Right cardiac atrium (tissue), 5 donors: ENCODE measurements at regions not wholly inside any gene's neighbourhood (a gene's known extent, or its start where the extent isn't known, plus 50 kb on each side); places are given as distances from the start of the nearest gene placed in this dataset.

ENCODE experiments used
- ATAC-seq, 2 donors: fragments of 200-7000 bp; cut with Tn5 transposase; one replicate each; pipeline versions ENCODE4 v1.8.0 to v1.9.1; 2020; ENCODE audit warnings: moderate library complexity in 2 of 2, mild to moderate bottlenecking in 1 of 2
- DNase-seq, 3 donors: peaks; one replicate each; pipeline ENCODE4 v3.0.0-alpha.2; 2020
- H3K27ac ChIP-seq: one replicate; pipeline ENCODE4 v1.5.1; 2013; ENCODE audit warnings: mild to moderate bottlenecking, low read length, control low read depth, moderate library complexity
- H3K27me3 ChIP-seq: one replicate; pipeline ENCODE4 v1.6.1; 2013; ENCODE audit not compliant: control insufficient read depth, insufficient read depth
- H3K4me1 ChIP-seq: one replicate; pipeline ENCODE4 v1.6.1; 2013; ENCODE audit warnings: low read length; ENCODE audit not compliant: control insufficient read depth, insufficient read depth
- H3K4me3 ChIP-seq: one replicate; pipeline ENCODE4 v1.5.1; 2013; ENCODE audit warnings: low read length, control low read depth
- H3K9me3 ChIP-seq: one replicate; pipeline ENCODE4 v1.6.1; 2013; ENCODE audit warnings: low read length; ENCODE audit not compliant: control insufficient read depth
- WGBS: extraction: QIAGEN DNeasy Blood & Tissue Kit; methylation state at CpG from one replicate; pipeline ENCODE4 v1.1.7; 2013; 5-methylcytosine and 5-hydroxymethylcytosine counted together
- intact Hi-C, 4 donors: fragments of 100-400 bp; cut with DNase I; formaldehyde crosslinking; loops; one replicate each; pipeline versions ENCODE4 v1.11.0 to v1.14.0; 2022 to 2023
- donor health status: healthy with polysubstance abuse.
- donor health status: DM: no; HTN: yes; CAD: no.
- donor health status: DM: no; HTN: no; CAD: no.
- donor health status: DM: no; HTN: yes; CAD: no; lungs with severe emphysema.
- donor health status: DM: yes; HTN: yes; CAD: no.

- no peak overlapping the region for H3K27ac ChIP-seq
- H3K4me3 ChIP-seq, result no peak overlapping the region
- ATAC-seq, result no peak
- H3K4me1 ChIP-seq, result peaks cover 6% of the 10 kb centered on the region
- intact Hi-C loops, result loop anchor here in 3 of 4 donors (10.0 kb wide), 2 partner anchors 145 to 155 kb away; no protein-coding TSS in a partner anchor
- DNase-seq, result no peak
- H3K9me3 ChIP-seq, result no peaks in the 10 kb centered on the region
- WGBS, result 85% methylated on average over 9 of the region's 9 CpGs
- no peaks in the 10 kb centered on the region for H3K27me3 ChIP-seq
Measured at GRCh38 chr15:70259640-70260508, 162.2 kb upstream of the TLE3 start.

DNA sequence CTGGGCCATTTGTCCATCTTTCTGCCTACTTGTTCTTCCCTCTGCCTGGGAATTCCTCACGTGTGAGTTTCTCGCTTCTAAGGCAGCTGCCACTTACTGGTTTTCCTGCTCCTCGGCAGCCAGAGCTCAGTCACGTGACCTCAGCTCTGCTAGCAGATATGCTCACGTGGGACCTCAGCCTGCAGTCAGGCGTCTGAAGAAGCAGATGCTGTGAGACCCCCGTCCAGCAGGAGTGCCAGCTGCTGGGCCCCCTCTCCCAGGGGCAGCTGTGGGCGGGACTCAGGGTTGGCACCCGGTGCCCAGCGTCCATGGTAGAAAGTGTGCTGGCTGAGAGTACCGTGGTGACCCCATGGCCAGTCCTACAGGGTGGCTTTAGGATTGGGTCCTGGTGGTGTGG, 161.3 kb upstream of the TLE3 start:
- Histone ChIP-seq H3K9me3 (no peaks in the 10 kb centered on the region), H3K4me3 (no peak overlapping the region), H3K27ac (no peak overlapping the region), H3K27me3 (no peaks in the 10 kb centered on the region), H3K4me1 (peaks cover 2% of the 10 kb centered on the region)
- ATAC-seq (peak; percentile 42 to 62), DNase-seq (peak; percentile 61 to 89 (median 85))
- WGBS, result 30% methylated on average over 11 of the region's 11 CpGs
- intact Hi-C loops, result no loop called here

- Histone ChIP-seq H3K27ac (no peak overlapping the region), H3K4me3 (no peak overlapping the region), H3K27me3 (no peaks in the 10 kb centered on the region), H3K4me1 (no peaks in the 10 kb centered on the region), H3K9me3 (no peaks in the 10 kb centered on the region)
- intact Hi-C loops, result no loop called here
- 51% methylated on average over 17 of the region's 17 CpGs for WGBS
- peak; percentile 16 to 26 for ATAC-seq
- DNase-seq, result peak in 2 of 3 donors; percentile 65 to 73
Measured at GRCh38 chr15:70258369-70259027, 160.8 kb upstream of the TLE3 start.

- intact Hi-C loops, result no loop called here
- no peak overlapping the region for H3K4me3 ChIP-seq
- H3K4me1 ChIP-seq, result no peaks in the 10 kb centered on the region
- 86% methylated on average over 8 of the region's 8 CpGs for WGBS
- peak in 1 of 2 donors; percentile 31 for ATAC-seq
- H3K27ac ChIP-seq, result no peak overlapping the region
- no peaks in the 10 kb centered on the region for H3K27me3 ChIP-seq
- no peak for DNase-seq
- no peaks in the 10 kb centered on the region for H3K9me3 ChIP-seq
Measured at GRCh38 chr15:70257573-70258248, 160.0 kb upstream of the TLE3 start.

- H3K27ac ChIP-seq, result no peak overlapping the region
- ATAC-seq (no peak), DNase-seq (no peak)
- 96% methylated on average over 4 of the region's 4 CpGs for WGBS
- no peaks in the 10 kb centered on the region for H3K4me1 ChIP-seq
- intact Hi-C loops, result no loop called here
- no peaks in the 10 kb centered on the region for H3K27me3 ChIP-seq
- H3K9me3 ChIP-seq, result no peaks in the 10 kb centered on the region
- no peak overlapping the region for H3K4me3 ChIP-seq
Measured at GRCh38 chr15:70257047-70257446, 159.3 kb upstream of the TLE3 start.

- no peak for ATAC-seq
- H3K9me3 ChIP-seq, result no peaks in the 10 kb centered on the region
- DNase-seq, result no peak
- H3K4me3 ChIP-seq, result no peak overlapping the region
- no peaks in the 10 kb centered on the region for H3K4me1 ChIP-seq
- intact Hi-C loops, result no loop called here
- WGBS, result 84% methylated on average over 19 of the region's 19 CpGs
- H3K27ac ChIP-seq, result no peak overlapping the region
- H3K27me3 ChIP-seq, result no peaks in the 10 kb centered on the region
Measured at GRCh38 chr15:70254311-70254869, 156.7 kb upstream of the TLE3 start.

GRCh38 chr15:70253461-70254156, 155.9 kb upstream of the TLE3 start:
- H3K27ac ChIP-seq, result no peak overlapping the region
- no peak for ATAC-seq
- H3K4me1 ChIP-seq, result no peaks in the 10 kb centered on the region
- intact Hi-C loops, result no loop called here
- no peaks in the 10 kb centered on the region for H3K9me3 ChIP-seq
- H3K27me3 ChIP-seq, result no peaks in the 10 kb centered on the region
- WGBS, result 96% methylated on average over 11 of the region's 11 CpGs
- DNase-seq, result no peak
- no peak overlapping the region for H3K4me3 ChIP-seq

GRCh38 chr15:70252951-70253320, 155.2 kb upstream of the TLE3 start:
- ATAC-seq (no peak), DNase-seq (no peak)
- H3K27me3 ChIP-seq, result no peaks in the 10 kb centered on the region
- WGBS, result 89% methylated on average over 7 of the region's 7 CpGs
- intact Hi-C loops, result no loop called here
- no peak overlapping the region for H3K4me3 ChIP-seq
- no peak overlapping the region for H3K27ac ChIP-seq
- H3K4me1 ChIP-seq, result no peaks in the 10 kb centered on the region
- H3K9me3 ChIP-seq, result no peaks in the 10 kb centered on the region

DNA sequence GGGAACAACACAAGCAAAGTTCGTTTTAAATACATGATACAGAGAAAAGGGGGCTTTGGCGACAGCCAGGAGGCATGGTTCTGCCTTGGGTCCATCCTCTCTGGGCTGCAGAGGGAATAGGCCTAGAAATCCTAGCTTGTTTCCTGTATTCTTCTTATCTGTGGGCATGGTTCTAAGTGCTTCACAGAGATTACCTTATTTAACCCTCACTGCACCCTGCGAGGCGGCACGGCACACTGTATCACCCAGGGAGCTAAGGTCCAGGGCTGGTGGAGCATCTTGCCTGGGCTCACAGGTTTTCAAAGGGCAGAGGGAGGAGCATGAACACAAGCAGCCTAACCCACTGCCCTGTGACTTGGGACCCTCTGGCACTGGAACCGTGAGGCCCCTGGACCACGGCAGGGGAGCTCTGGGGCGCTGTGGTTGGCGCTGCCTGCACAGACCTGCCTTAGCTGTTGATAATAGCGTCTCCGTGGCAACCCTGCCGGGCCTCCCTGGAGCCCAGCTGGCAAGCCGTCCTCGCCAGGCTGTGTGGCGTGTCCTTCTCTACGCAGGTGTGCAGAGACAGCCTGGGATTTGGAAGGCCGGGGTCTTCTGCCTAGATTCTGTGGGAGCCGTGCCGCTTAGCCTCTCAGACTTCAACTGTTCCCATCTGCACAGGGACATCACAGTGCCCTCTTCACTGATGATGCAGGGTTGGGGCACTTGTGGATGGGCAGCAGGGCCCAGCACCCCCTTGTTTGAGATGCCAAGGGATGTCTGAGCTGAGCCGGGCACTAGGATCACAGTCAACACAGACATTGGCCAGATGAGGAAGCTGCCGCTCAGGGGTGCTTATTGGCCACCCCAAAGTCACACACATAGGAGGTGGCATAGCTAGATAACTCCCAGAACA, 154.6 kb upstream of the TLE3 start:
- H3K4me1 ChIP-seq, result no peaks in the 10 kb centered on the region
- no peak overlapping the region for H3K27ac ChIP-seq
- ATAC-seq (no peak), DNase-seq (no peak)
- intact Hi-C loops, result no loop called here
- H3K4me3 ChIP-seq, result no peak overlapping the region
- no peaks in the 10 kb centered on the region for H3K9me3 ChIP-seq
- 94% methylated on average over 21 of the region's 21 CpGs for WGBS
- no peaks in the 10 kb centered on the region for H3K27me3 ChIP-seq
